Trophoblast cell (in vitro differentiated cells and primary cell): ENCODE measurements at regions not wholly inside any gene's neighbourhood (a gene's known extent, or its start where the extent isn't known, plus 50 kb on each side); places are given as distances from the start of the nearest gene placed in this dataset.

ENCODE experiments used
- DNase-seq, 2 donors: peaks; one replicate each; pipeline ENCODE4 v3.0.0-alpha.2; 2016
- H2AFZ ChIP-seq: 2 replicates; pipeline ENCODE4 v1.6.1; 2013; ENCODE audit warnings: low read length, moderate library complexity, mild to moderate bottlenecking; ENCODE audit not compliant: insufficient read depth, poor library complexity
- H2AK5ac ChIP-seq: 2 replicates; pipeline ENCODE4 v1.6.1; 2013; ENCODE audit warnings: mild to moderate bottlenecking, low read length
- H2BK120ac ChIP-seq: 2 replicates; pipeline ENCODE4 v1.6.1; 2013; ENCODE audit warnings: low read length, mild to moderate bottlenecking, moderate library complexity; ENCODE audit not compliant: insufficient read depth, poor library complexity
- H2BK12ac ChIP-seq: 2 replicates; pipeline ENCODE4 v1.6.1; 2013; ENCODE audit warnings: mild to moderate bottlenecking, low read length, moderate library complexity
- H2BK5ac ChIP-seq: 2 replicates; pipeline ENCODE4 v1.6.1; 2013; ENCODE audit warnings: low read length, low read depth, moderate library complexity, mild to moderate bottlenecking; ENCODE audit not compliant: poor library complexity
- H3K14ac ChIP-seq: 2 replicates; pipeline ENCODE4 v1.6.1; 2013; ENCODE audit warnings: mild to moderate bottlenecking, low read length
- H3K18ac ChIP-seq: 2 replicates; pipeline ENCODE4 v1.6.1; 2013; ENCODE audit warnings: mild to moderate bottlenecking, low read length
- H3K23ac ChIP-seq: 2 replicates; pipeline ENCODE4 v1.6.1; 2013; ENCODE audit warnings: low read length
- H3K27ac ChIP-seq: 2 replicates; pipeline ENCODE4 v1.5.1; 2013; ENCODE audit warnings: low read depth, mild to moderate bottlenecking, inconsistent platforms, low read length, moderate library complexity
- H3K27me3 ChIP-seq: 2 replicates; pipeline ENCODE4 v1.6.1; 2013; ENCODE audit warnings: inconsistent platforms, mild to moderate bottlenecking, low read length, moderate library complexity; ENCODE audit not compliant: insufficient read depth
- H3K36me3 ChIP-seq, 2 experiments: 1 replicate in 1 of 2; 2 replicates in 1 of 2; pipeline ENCODE4 v1.6.1; 2013; ENCODE audit warnings: low read length in 2 of 2, mild to moderate bottlenecking in 2 of 2, moderate library complexity in 1 of 2; ENCODE audit not compliant: insufficient read depth in 2 of 2, control insufficient read depth in 1 of 2
- H3K4ac ChIP-seq: 2 replicates; pipeline ENCODE4 v1.6.1; 2013; ENCODE audit warnings: low read depth, mild to moderate bottlenecking, low read length, moderate library complexity
- H3K4me1 ChIP-seq, 2 experiments: 1 replicate in 1 of 2; 2 replicates in 1 of 2; pipeline ENCODE4 v1.6.1; 2013; ENCODE audit warnings: low read length in 2 of 2, mild to moderate bottlenecking in 2 of 2, moderate library complexity in 1 of 2; ENCODE audit not compliant: insufficient read depth in 2 of 2, control insufficient read depth in 1 of 2
- H3K4me2 ChIP-seq: 2 replicates; pipeline ENCODE4 v1.6.1; 2013; ENCODE audit warnings: inconsistent platforms, mild to moderate bottlenecking, low read length, moderate library complexity
- H3K4me3 ChIP-seq: 2 replicates; pipeline ENCODE4 v1.5.1; 2013; ENCODE audit warnings: mild to moderate bottlenecking, low read depth, low read length, inconsistent platforms
- H3K79me1 ChIP-seq: one replicate; pipeline ENCODE4 v1.6.1; 2013; ENCODE audit warnings: low read length
- H3K79me2 ChIP-seq: 2 replicates; pipeline ENCODE4 v1.6.1; 2013; ENCODE audit warnings: low read length, mild to moderate bottlenecking; ENCODE audit not compliant: control insufficient read depth, insufficient read depth, poor library complexity
- H3K9ac ChIP-seq: 2 replicates; pipeline ENCODE4 v1.6.1; 2013; ENCODE audit warnings: mild to moderate bottlenecking, low read length
- H3K9me3 ChIP-seq: 2 replicates; pipeline ENCODE4 v1.6.1; 2013; ENCODE audit warnings: low read depth, mild to moderate bottlenecking, control low read depth, inconsistent platforms, low read length; ENCODE audit not compliant: insufficient read depth
- H4K12ac ChIP-seq: 2 replicates; pipeline ENCODE4 v1.6.1; 2013; ENCODE audit warnings: low read depth, mild to moderate bottlenecking, low read length, moderate library complexity
- H4K8ac ChIP-seq: 2 replicates; pipeline ENCODE4 v1.6.1; 2013; ENCODE audit warnings: low read depth, mild to moderate bottlenecking, low read length, moderate library complexity
- H4K91ac ChIP-seq: one replicate; pipeline ENCODE4 v1.6.1; 2013; ENCODE audit warnings: low read depth, mild to moderate bottlenecking, low read length, moderate library complexity
- WGBS: extraction: QIAGEN DNeasy Blood & Tissue Kit; methylation state at CpG from one replicate; pipeline ENCODE4 v1.1.7; 2013; ENCODE audit warnings: missing lambda C conversion rate; ENCODE audit not compliant: insufficient read length, insufficient coverage; ENCODE audit errors: extremely low coverage; 5-methylcytosine and 5-hydroxymethylcytosine counted together

- H3K27ac ChIP-seq = no peak overlapping the region
- no peaks in the 10 kb centered on the region for H3K4me1 ChIP-seq
- no peak overlapping the region for H4K12ac ChIP-seq
- H3K79me1 ChIP-seq = no peaks in the 10 kb centered on the region
- H3K23ac ChIP-seq = no peak overlapping the region
- H4K91ac ChIP-seq = no peak overlapping the region
- H3K4me3 ChIP-seq = no peak overlapping the region
- H3K9me3 ChIP-seq = peaks cover 6% of the 10 kb centered on the region
- H3K4me2 ChIP-seq = no peak overlapping the region
- no peak overlapping the region for H3K18ac ChIP-seq
- H2AK5ac ChIP-seq = no peak overlapping the region
- no peaks in the 10 kb centered on the region for H3K27me3 ChIP-seq
- WGBS = no CpG with 5 or more reads among the region's 3 CpGs
- H2BK5ac ChIP-seq = no peak overlapping the region
- H4K8ac ChIP-seq = no peak overlapping the region
- H3K4ac ChIP-seq = no peak overlapping the region
- no peak overlapping the region for H2AFZ ChIP-seq
- no peak overlapping the region for H2BK12ac ChIP-seq
- H3K9ac ChIP-seq = no peak overlapping the region
- no peak for DNase-seq
- H3K79me2 ChIP-seq = no peaks in the 10 kb centered on the region
- no peak overlapping the region for H2BK120ac ChIP-seq
- H3K36me3 ChIP-seq = peaks cover 0 to 3% of the 10 kb centered on the region in 2 experiments
- H3K14ac ChIP-seq = no peak overlapping the region
Measured at GRCh38 chr1:109815809-109816174, 52.1 kb upstream of the EPS8L3 start.

GRCh38 chr1:109814993-109815786 lies 51.5 kb upstream of the EPS8L3 start:
- Histone ChIP-seq H3K9ac (no peak overlapping the region), H3K4me2 (no peak overlapping the region), H4K91ac (no peak overlapping the region), H3K27me3 (no peaks in the 10 kb centered on the region), H2BK5ac (no peak overlapping the region), H3K4me1 (no peaks in the 10 kb centered on the region), H3K4ac (no peak overlapping the region), H4K12ac (no peak overlapping the region), H3K14ac (no peak overlapping the region), H3K23ac (no peak overlapping the region), H4K8ac (no peak overlapping the region), H3K27ac (no peak overlapping the region), H2AK5ac (no peak overlapping the region), H3K79me1 (no peaks in the 10 kb centered on the region), H3K36me3 (peaks cover 0 to 3% of the 10 kb centered on the region in 2 experiments), H2AFZ (no peak overlapping the region), H2BK12ac (no peak overlapping the region), H3K9me3 (peaks cover 6% of the 10 kb centered on the region), H3K4me3 (no peak overlapping the region), H3K79me2 (no peaks in the 10 kb centered on the region), H3K18ac (no peak overlapping the region), H2BK120ac (no peak overlapping the region)
- WGBS = no CpG with 5 or more reads among the region's 8 CpGs
- no peak for DNase-seq

- H2BK5ac ChIP-seq = no peak overlapping the region
- H3K36me3 ChIP-seq = peaks cover 0 to 3% of the 10 kb centered on the region in 2 experiments
- H2BK120ac ChIP-seq = no peak overlapping the region
- H4K8ac ChIP-seq = no peak overlapping the region
- H3K14ac ChIP-seq = no peak overlapping the region
- no peak for DNase-seq
- H2BK12ac ChIP-seq = no peak overlapping the region
- no peak overlapping the region for H3K23ac ChIP-seq
- no peak overlapping the region for H3K27ac ChIP-seq
- WGBS = no CpG with 5 or more reads among the region's 5 CpGs
- H3K9ac ChIP-seq = no peak overlapping the region
- H3K4me2 ChIP-seq = no peak overlapping the region
- no peak overlapping the region for H3K4me3 ChIP-seq
- no peaks in the 10 kb centered on the region for H3K79me1 ChIP-seq
- no peaks in the 10 kb centered on the region for H3K27me3 ChIP-seq
- H4K12ac ChIP-seq = no peak overlapping the region
- no peak overlapping the region for H2AK5ac ChIP-seq
- no peaks in the 10 kb centered on the region for H3K79me2 ChIP-seq
- no peaks in the 10 kb centered on the region for H3K4me1 ChIP-seq
- H3K4ac ChIP-seq = no peak overlapping the region
- H4K91ac ChIP-seq = no peak overlapping the region
- H2AFZ ChIP-seq = no peak overlapping the region
- peaks cover 6% of the 10 kb centered on the region for H3K9me3 ChIP-seq
- no peak overlapping the region for H3K18ac ChIP-seq
Measured at GRCh38 chr1:109814223-109814622, 50.5 kb upstream of the EPS8L3 start.
